ENCODE measurements at regions not wholly inside any gene's neighbourhood (a gene's known extent, or its start where the extent isn't known, plus 50 kb on each side); places are given as distances from the start of the nearest gene placed in this dataset.
"Not testable (repeated sequence)": the region's sequence is repeated elsewhere in the genome, so short reads cannot be mapped to it uniquely, and the experiment has no call there.

- no peak for TF ChIP-seq CTCF (IDR thresholded peaks at IDR 0.05; ENCODE audit: insufficient read depth, low read length, poor library complexity, severe bottlenecking)
- no peak for DNase-seq (ENCODE audit: low read depth)
- Histone ChIP-seq H3K27me3 (ENCODE audit: control insufficient read depth, insufficient read depth, low read length) (no peaks in the 10 kb centered on the region), H3K4me3 (ENCODE audit: low read depth, low read length) (peak overlapping the region; percentile 6), H3K36me3 (ENCODE audit: control insufficient read depth, insufficient read depth, low read length) (no peaks in the 10 kb centered on the region)
Observed at GRCh38 chr10:26931223-26931622, 70.5 kb upstream of the ABI1 start.

GRCh38 chr10:26922824-26923223 lies 62.1 kb upstream of the ABI1 start:
- not testable (repeated sequence) for DNase-seq (ENCODE audit: low read depth); H3K36me3 ChIP-seq (ENCODE audit: control insufficient read depth, insufficient read depth, low read length); H3K27me3 ChIP-seq (ENCODE audit: control insufficient read depth, insufficient read depth, low read length); H3K4me3 ChIP-seq (ENCODE audit: low read depth, low read length)

- not testable (repeated sequence) for H3K36me3 ChIP-seq (ENCODE audit: control insufficient read depth, insufficient read depth, low read length); H3K4me3 ChIP-seq (ENCODE audit: low read depth, low read length); H3K27me3 ChIP-seq (ENCODE audit: control insufficient read depth, insufficient read depth, low read length)
- DNase-seq (ENCODE audit: low read depth), result peak; percentile 23
Observed at GRCh38 chr10:26919156-26919860, 58.5 kb upstream of the ABI1 start.

GRCh38 chr10:26914898-26915297 lies 54.1 kb upstream of the ABI1 start:
- TF ChIP-seq CTCF (IDR thresholded peaks at IDR 0.05; ENCODE audit: insufficient read depth, low read length, poor library complexity, severe bottlenecking), result no peak
- DNase-seq (ENCODE audit: low read depth), result no peak

GRCh38 chr10:26911811-26912461 lies 51.2 kb upstream of the ABI1 start:
- no peak overlapping the region for H3K4me3 ChIP-seq (ENCODE audit: low read depth, low read length)
- H3K36me3 ChIP-seq (ENCODE audit: control insufficient read depth, insufficient read depth, low read length), result no peaks in the 10 kb centered on the region
- no peak for DNase-seq (ENCODE audit: low read depth)
- H3K27me3 ChIP-seq (ENCODE audit: control insufficient read depth, insufficient read depth, low read length), result no peaks in the 10 kb centered on the region
- TF ChIP-seq CTCF (IDR thresholded peaks at IDR 0.05; ENCODE audit: insufficient read depth, low read length, poor library complexity, severe bottlenecking), result no peak

More at GRCh38 chr10:26914898-26915297, 54.1 kb upstream of the ABI1 start:
- Histone ChIP-seq H3K4me3 (ENCODE audit: low read depth, low read length) (no peak overlapping the region), H3K36me3 (ENCODE audit: control insufficient read depth, insufficient read depth, low read length) (no peaks in the 10 kb centered on the region), H3K27me3 (ENCODE audit: control insufficient read depth, insufficient read depth, low read length) (no peaks in the 10 kb centered on the region)

Data from kidney epithelial cell (primary cell).